Neural progenitor cell (in vitro differentiated cells): ENCODE measurements at regions not wholly inside any gene's neighbourhood (a gene's known extent, or its start where the extent isn't known, plus 50 kb on each side); places are given as distances from the start of the nearest gene placed in this dataset.

Source experiments
- DNase-seq: peaks from one replicate; pipeline ENCODE4 v3.0.0-alpha.2; 2016; ENCODE audit warnings: low spot score
- H2AFZ ChIP-seq: fragments of 200-600 bp; sonication (generic); replicated peaks from 2 replicates; pipeline ENCODE4 v1.6.1; 2016; ENCODE audit warnings: antibody characterized with exemption
- H3F3A ChIP-seq: fragments of 200-600 bp; sonication (generic); 2 replicates; pipeline ENCODE4 v1.6.1; 2016; ENCODE audit warnings: antibody characterized with exemption, low read depth
- H3K27ac ChIP-seq: fragments of 200-600 bp; sonication (generic); 2 replicates; pipeline ENCODE4 v1.5.1; 2016; ENCODE audit warnings: mild to moderate bottlenecking
- H3K27me3 ChIP-seq: fragments of 200-600 bp; sonication (generic); 2 replicates; pipeline ENCODE4 v1.6.1; 2016; ENCODE audit warnings: mild to moderate bottlenecking, moderate library complexity
- H3K36me3 ChIP-seq: fragments of 200-600 bp; sonication (generic); 2 replicates; pipeline ENCODE4 v1.5.1; 2016
- H3K4me1 ChIP-seq: fragments of 200-600 bp; sonication (generic); 2 replicates; pipeline ENCODE4 v1.6.1; 2016; ENCODE audit warnings: mixed run types
- H3K4me2 ChIP-seq: fragments of 200-600 bp; sonication (generic); 2 replicates; pipeline ENCODE4 v1.6.1; 2016
- H3K4me3 ChIP-seq: fragments of 200-600 bp; sonication (generic); 2 replicates; pipeline ENCODE4 v1.5.1; 2016
- H3K79me2 ChIP-seq: fragments of 200-600 bp; sonication (generic); 2 replicates; pipeline ENCODE4 v1.6.1; 2016; ENCODE audit warnings: low read depth
- H3K9ac ChIP-seq: fragments of 200-600 bp; sonication (generic); 2 replicates; pipeline ENCODE4 v1.6.1; 2016
- H3K9me3 ChIP-seq: fragments of 200-600 bp; sonication (generic); 2 replicates; pipeline ENCODE4 v1.5.1; 2016; ENCODE audit warnings: low read depth
- H4K20me1 ChIP-seq: fragments of 200-600 bp; sonication (generic); 2 replicates; pipeline ENCODE4 v1.6.1; 2016; ENCODE audit warnings: low read depth
- H3K27ac Mint-ChIP-seq: 3 replicates; pipeline ENCODE4 v1.8.0; 2021; ENCODE audit warnings: mixed read lengths
- H3K27me3 Mint-ChIP-seq: 2 replicates; pipeline ENCODE4 v1.8.0; 2022; ENCODE audit warnings: low read depth, mild to moderate bottlenecking, inconsistent platforms, moderate library complexity, mixed read lengths; ENCODE audit not compliant: insufficient read depth
- H3K36me3 Mint-ChIP-seq: 3 replicates; pipeline ENCODE4 v1.8.0; 2021; ENCODE audit warnings: mixed read lengths
- H3K4me1 Mint-ChIP-seq: 3 replicates; pipeline ENCODE4 v1.8.0; 2021; ENCODE audit warnings: mixed read lengths
- H3K4me3 Mint-ChIP-seq: 3 replicates; pipeline ENCODE4 v1.8.0; 2021; ENCODE audit warnings: mild to moderate bottlenecking, moderate library complexity, mixed read lengths
- H3K9me3 Mint-ChIP-seq: 3 replicates; pipeline ENCODE4 v1.8.0; 2020; ENCODE audit warnings: mixed read lengths
- CTCF ChIP-seq: fragments of 200-600 bp; sonication (generic); IDR thresholded peaks from 2 replicates; pipeline ENCODE4 v1.5.1; 2017; ENCODE audit warnings: antibody characterized with exemption, mild to moderate bottlenecking
- EZH2 ChIP-seq: fragments of 200-600 bp; sonication (generic); IDR thresholded peaks from 2 replicates; pipeline ENCODE4 v1.6.1; 2017; ENCODE audit warnings: antibody characterized with exemption, mild to moderate bottlenecking, moderate library complexity
- EZH2phosphoT487 ChIP-seq: fragments of 200-600 bp; sonication (generic); IDR thresholded peaks from 2 replicates; pipeline ENCODE4 v1.6.1; 2017; ENCODE audit warnings: antibody characterized with exemption

DNA sequence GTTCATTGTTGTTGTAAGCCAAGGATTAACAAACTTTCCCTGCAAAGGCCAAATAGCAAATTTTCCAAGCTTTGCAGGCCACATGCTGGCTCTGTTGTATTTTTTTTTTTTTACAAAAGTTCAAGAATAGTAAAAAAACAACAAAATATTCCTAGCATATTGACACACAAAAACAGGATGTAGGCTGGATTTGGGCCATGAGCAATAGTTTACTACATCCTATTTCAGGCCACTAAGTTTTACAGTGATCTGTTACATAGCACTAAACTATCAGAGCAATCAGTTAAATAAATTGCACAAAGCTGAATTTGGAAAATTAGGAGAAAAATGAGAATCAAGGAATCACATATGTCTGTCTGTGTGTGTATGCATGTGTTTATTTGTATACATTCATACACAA, 491.8 kb upstream of the GHITM start:
- Histone ChIP-seq H3K4me1 (no peaks in the 10 kb centered on the region), H3K9me3 (no peaks in the 10 kb centered on the region), H4K20me1 (no peaks in the 10 kb centered on the region), H3K9ac (no peak overlapping the region), H3K79me2 (no peaks in the 10 kb centered on the region), H3K4me2 (no peak overlapping the region), H3K27me3 (no peaks in the 10 kb centered on the region), H2AFZ (no peak overlapping the region), H3F3A (no peaks in the 10 kb centered on the region), H3K4me3 (no peak overlapping the region), H3K36me3 (no peaks in the 10 kb centered on the region), H3K27ac (no peak overlapping the region)
- H3K4me1 Mint-ChIP-seq: peaks cover 11% of the 10 kb centered on the region
- H3K36me3 Mint-ChIP-seq: no peaks in the 10 kb centered on the region
- peaks cover 2% of the 10 kb centered on the region for H3K27me3 Mint-ChIP-seq
- DNase-seq: no peak
- TF ChIP-seq EZH2 (no peak), CTCF (no peak), EZH2phosphoT487 (no peak)
- H3K27ac Mint-ChIP-seq: no peak overlapping the region
- no peak overlapping the region for H3K4me3 Mint-ChIP-seq
- H3K9me3 Mint-ChIP-seq: no peaks in the 10 kb centered on the region

DNA sequence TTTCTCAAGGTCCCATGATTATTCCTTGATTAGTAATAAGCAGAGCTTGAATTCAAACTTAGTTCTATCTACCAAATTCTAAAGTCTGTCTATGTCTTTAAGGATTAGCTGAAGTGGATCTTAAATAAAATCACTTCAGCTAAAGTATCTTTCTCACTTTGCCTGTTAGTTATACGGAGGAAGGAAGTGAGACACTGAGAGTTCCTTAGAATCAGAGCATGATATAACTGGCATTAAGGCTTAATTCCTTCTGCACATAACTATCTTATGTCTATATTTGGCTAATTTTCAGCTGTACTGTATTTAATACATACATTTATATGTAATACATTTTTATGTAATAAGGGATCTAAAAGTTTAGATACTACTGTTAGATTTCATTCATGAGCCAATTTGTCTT, 491.1 kb upstream of the GHITM start:
- H4K20me1 ChIP-seq: no peaks in the 10 kb centered on the region
- no peaks in the 10 kb centered on the region for H3K79me2 ChIP-seq
- no peak overlapping the region for H3K9ac ChIP-seq
- Mint-ChIP-seq H3K4me3 (no peak overlapping the region), H3K27me3 (peaks cover 2% of the 10 kb centered on the region), H3K27ac (no peak overlapping the region), H3K36me3 (no peaks in the 10 kb centered on the region), H3K4me1 (peaks cover 11% of the 10 kb centered on the region), H3K9me3 (no peaks in the 10 kb centered on the region)
- no peaks in the 10 kb centered on the region for H3K9me3 ChIP-seq
- H2AFZ ChIP-seq: no peak overlapping the region
- H3K36me3 ChIP-seq: no peaks in the 10 kb centered on the region
- H3K4me3 ChIP-seq: no peak overlapping the region
- no peak for TF ChIP-seq EZH2
- no peak for TF ChIP-seq EZH2phosphoT487
- TF ChIP-seq CTCF: no peak
- no peak for DNase-seq
- no peaks in the 10 kb centered on the region for H3K27me3 ChIP-seq
- H3F3A ChIP-seq: no peaks in the 10 kb centered on the region
- no peak overlapping the region for H3K27ac ChIP-seq
- H3K4me2 ChIP-seq: no peak overlapping the region
- H3K4me1 ChIP-seq: no peaks in the 10 kb centered on the region

GRCh38 chr10:83649471-83649870, 489.8 kb upstream of the GHITM start:
- H3K9me3 Mint-ChIP-seq: no peaks in the 10 kb centered on the region
- H3K4me2 ChIP-seq: no peak overlapping the region
- H3K9ac ChIP-seq: no peak overlapping the region
- H3K27me3 Mint-ChIP-seq: peaks cover 2% of the 10 kb centered on the region
- H3K27ac ChIP-seq: no peak overlapping the region
- no peaks in the 10 kb centered on the region for H3K9me3 ChIP-seq
- H3K27ac Mint-ChIP-seq: no peak overlapping the region
- no peak overlapping the region for H3K4me3 Mint-ChIP-seq
- DNase-seq: no peak
- no peaks in the 10 kb centered on the region for H3K79me2 ChIP-seq
- no peaks in the 10 kb centered on the region for H3K36me3 Mint-ChIP-seq
- H3K4me1 ChIP-seq: no peaks in the 10 kb centered on the region
- peaks cover 11% of the 10 kb centered on the region for H3K4me1 Mint-ChIP-seq
- no peaks in the 10 kb centered on the region for H3K27me3 ChIP-seq
- H4K20me1 ChIP-seq: no peaks in the 10 kb centered on the region
- no peak overlapping the region for H3K4me3 ChIP-seq
- no peak for TF ChIP-seq EZH2
- no peak for TF ChIP-seq CTCF
- no peak for TF ChIP-seq EZH2phosphoT487
- no peaks in the 10 kb centered on the region for H3F3A ChIP-seq
- H3K36me3 ChIP-seq: no peaks in the 10 kb centered on the region
- H2AFZ ChIP-seq: peak overlapping the region; percentile 56

- TF ChIP-seq CTCF: no peak
- TF ChIP-seq EZH2phosphoT487: no peak
- TF ChIP-seq EZH2: no peak
- H3K36me3 ChIP-seq: no peaks in the 10 kb centered on the region
- H3K9me3 Mint-ChIP-seq: no peaks in the 10 kb centered on the region
- no peak overlapping the region for H3K27ac ChIP-seq
- H3K27ac Mint-ChIP-seq: no peak overlapping the region
- peaks cover 3% of the 10 kb centered on the region for H3K4me1 Mint-ChIP-seq
- H2AFZ ChIP-seq: no peak overlapping the region
- H3K4me3 Mint-ChIP-seq: no peak overlapping the region
- H4K20me1 ChIP-seq: no peaks in the 10 kb centered on the region
- H3K36me3 Mint-ChIP-seq: no peaks in the 10 kb centered on the region
- H3K4me2 ChIP-seq: no peak overlapping the region
- H3K27me3 ChIP-seq: no peaks in the 10 kb centered on the region
- H3K79me2 ChIP-seq: no peaks in the 10 kb centered on the region
- DNase-seq: no peak
- no peaks in the 10 kb centered on the region for H3K4me1 ChIP-seq
- H3K27me3 Mint-ChIP-seq: no peaks in the 10 kb centered on the region
- H3K4me3 ChIP-seq: no peak overlapping the region
- no peaks in the 10 kb centered on the region for H3K9me3 ChIP-seq
- no peaks in the 10 kb centered on the region for H3F3A ChIP-seq
- H3K9ac ChIP-seq: no peak overlapping the region
Measured at GRCh38 chr10:83654689-83655088, 484.6 kb upstream of the GHITM start.
